HG02678 (cell line): ENCODE measurements at regions not wholly inside any gene's neighbourhood (a gene's known extent, or its start where the extent isn't known, plus 50 kb on each side); places are given as distances from the start of the nearest gene placed in this dataset.

ENCODE experiments used
- ATAC-seq: cut with Tn5 transposase; IDR thresholded peaks from one replicate; pipeline ENCODE4 v1.9.1; 2021; ENCODE audit warnings: mild to moderate bottlenecking, moderate library complexity; ENCODE audit not compliant: unreplicated experiment

- ATAC-seq: no peak
Measured at GRCh38 chr11:13104619-13105236, 95.6 kb downstream of the RASSF10 start.

GRCh38 chr11:13105237-13105844 lies 96.2 kb downstream of the RASSF10 start:
- peak; percentile 67 for ATAC-seq

GRCh38 chr11:13107544-13108044 lies 98.5 kb downstream of the RASSF10 start:
- no peak for ATAC-seq

- ATAC-seq: no peak
Measured at GRCh38 chr11:13108416-13108815, 99.3 kb downstream of the RASSF10 start.

GRCh38 chr11:13109616-13110015 lies 100.5 kb downstream of the RASSF10 start:
- ATAC-seq: no peak

GRCh38 chr11:13110145-13110544 lies 101.0 kb downstream of the RASSF10 start:
- no peak for ATAC-seq

- peak; percentile 28 for ATAC-seq
Measured at GRCh38 chr11:13110929-13111812, 102.1 kb downstream of the RASSF10 start.

GRCh38 chr11:13111813-13112130 lies 102.7 kb downstream of the RASSF10 start:
- peak; percentile 42 for ATAC-seq

GRCh38 chr11:13114566-13115379 lies 105.7 kb downstream of the RASSF10 start:
- no peak for ATAC-seq

- no peak for ATAC-seq
Measured at GRCh38 chr11:13115380-13115675, 106.2 kb downstream of the RASSF10 start.

- ATAC-seq: no peak
Measured at GRCh38 chr11:13116491-13116890, 107.4 kb downstream of the RASSF10 start.

GRCh38 chr11:13117344-13117743 lies 108.2 kb downstream of the RASSF10 start:
- no peak for ATAC-seq

- ATAC-seq: no peak
Measured at GRCh38 chr11:13118194-13118593, 109.1 kb downstream of the RASSF10 start.

GRCh38 chr11:13118650-13119049 lies 109.5 kb downstream of the RASSF10 start:
- no peak for ATAC-seq

- no peak for ATAC-seq
Measured at GRCh38 chr11:13119361-13119760, 110.2 kb downstream of the RASSF10 start.

GRCh38 chr11:13119941-13120520 lies 110.9 kb downstream of the RASSF10 start:
- ATAC-seq: no peak

- ATAC-seq: no peak
Measured at GRCh38 chr11:13120691-13121090, 111.6 kb downstream of the RASSF10 start.

- ATAC-seq: no peak
Measured at GRCh38 chr11:13126430-13126829, 117.3 kb downstream of the RASSF10 start.

- ATAC-seq: no peak
Measured at GRCh38 chr11:13127161-13127560, 118.0 kb downstream of the RASSF10 start.

- no peak for ATAC-seq
Measured at GRCh38 chr11:13128354-13128753, 119.2 kb downstream of the RASSF10 start.

GRCh38 chr11:13134066-13134465 lies 125.0 kb downstream of the RASSF10 start:
- no peak for ATAC-seq
